HL-60 (cell line): ENCODE measurements at regions not wholly inside any gene's neighbourhood (a gene's known extent, or its start where the extent isn't known, plus 50 kb on each side); places are given as distances from the start of the nearest gene placed in this dataset.

Experiments used
- DNase-seq, 2 experiments: peaks; one replicate each; pipeline ENCODE4 v3.0.0-alpha.2; 2010 to 2020; ENCODE audit warnings: low read depth in 1 of 2, low spot score in 1 of 2
- H3K27ac ChIP-seq: fragments of 250-450 bp; sonication (Bioruptor Pico); replicated peaks from 2 replicates; pipeline ENCODE4 v1.5.1; 2020; ENCODE audit warnings: mild to moderate bottlenecking, moderate library complexity
- H3K27me3 ChIP-seq: fragments of 250-450 bp; sonication (Bioruptor Pico); 2 replicates; pipeline ENCODE4 v1.5.1; 2021; ENCODE audit warnings: mild to moderate bottlenecking, moderate library complexity; ENCODE audit not compliant: insufficient read depth, poor library complexity, severe bottlenecking
- H3K4me3 ChIP-seq: replicated peaks from 2 replicates; pipeline ENCODE4 v1.5.1; 2011; ENCODE audit warnings: mild to moderate bottlenecking, control low read depth, low read length; ENCODE audit not compliant: insufficient read depth
- CTCF ChIP-seq: IDR thresholded peaks from one replicate; pipeline ENCODE4 v1.5.1; 2011; ENCODE audit warnings: low read length, control low read depth, inconsistent platforms; ENCODE audit not compliant: insufficient read depth
- GABPA ChIP-seq: IDR thresholded peaks from 2 replicates; pipeline ENCODE4 v1.6.1; 2012; ENCODE audit warnings: low read depth
- POLR2AphosphoS5 ChIP-seq: IDR thresholded peaks from 2 replicates; pipeline ENCODE4 v1.6.1; 2012; ENCODE audit warnings: low read depth
- REST ChIP-seq: IDR thresholded peaks from 2 replicates; pipeline ENCODE4 v1.6.1; 2012; ENCODE audit warnings: low read depth; ENCODE audit not compliant: insufficient replicate concordance
- SPI1 ChIP-seq: IDR thresholded peaks from 2 replicates; pipeline ENCODE4 v1.6.1; 2012; ENCODE audit warnings: low read depth, mild to moderate bottlenecking, borderline replicate concordance

GRCh38 chr2:144132357-144132756, 387.6 kb downstream of the ZEB2 start:
- DNase-seq: no peak
- TF ChIP-seq POLR2AphosphoS5 (no peak), GABPA (no peak), CTCF (no peak), REST (no peak), SPI1 (no peak)
- H3K4me3 ChIP-seq: no peak overlapping the region
- H3K27ac ChIP-seq: no peak overlapping the region
- H3K27me3 ChIP-seq: no peaks in the 10 kb centered on the region

- no peaks in the 10 kb centered on the region for H3K27me3 ChIP-seq
- no peak overlapping the region for H3K4me3 ChIP-seq
- TF ChIP-seq POLR2AphosphoS5 (no peak), REST (no peak), SPI1 (no peak), GABPA (no peak), CTCF (no peak)
Observed at GRCh38 chr2:144131042-144131441, 388.9 kb downstream of the ZEB2 start.

GRCh38 chr2:144130551-144130950, 389.4 kb downstream of the ZEB2 start:
- no peak overlapping the region for H3K27ac ChIP-seq
- TF ChIP-seq GABPA: no peak
- TF ChIP-seq SPI1: no peak
- no peak for TF ChIP-seq CTCF
- TF ChIP-seq REST: no peak
- TF ChIP-seq POLR2AphosphoS5: no peak
- no peaks in the 10 kb centered on the region for H3K27me3 ChIP-seq
- no peak overlapping the region for H3K4me3 ChIP-seq
- DNase-seq: no peak

More at GRCh38 chr2:144131042-144131441, 388.9 kb downstream of the ZEB2 start:
- no peak overlapping the region for H3K27ac ChIP-seq
- no peak for DNase-seq
